ENCODE measurements at regions not wholly inside any gene's neighbourhood (a gene's known extent, or its start where the extent isn't known, plus 50 kb on each side); places are given as distances from the start of the nearest gene placed in this dataset.

- TF ChIP-seq CTCF (IDR thresholded peaks at IDR 0.05; ENCODE audit: insufficient read depth, low read depth, low read length), result no peak
- POLR2A ChIA-PET, result no interaction called here
- DNase-seq (ENCODE audit: low read depth), result no peak
- CTCF ChIA-PET, result no interaction called here
- Histone ChIP-seq H3K27me3 (ENCODE audit: control insufficient read depth, insufficient read depth, low read length) (no peaks in the 10 kb centered on the region), H3K4me3 (ENCODE audit: low read depth, low read length) (no peak overlapping the region), H3K36me3 (ENCODE audit: control insufficient read depth, insufficient read depth, low read length) (no peaks in the 10 kb centered on the region)
Observed at GRCh38 chr6:130740308-130740707, 86.9 kb upstream of the SMLR1 start.

DNA sequence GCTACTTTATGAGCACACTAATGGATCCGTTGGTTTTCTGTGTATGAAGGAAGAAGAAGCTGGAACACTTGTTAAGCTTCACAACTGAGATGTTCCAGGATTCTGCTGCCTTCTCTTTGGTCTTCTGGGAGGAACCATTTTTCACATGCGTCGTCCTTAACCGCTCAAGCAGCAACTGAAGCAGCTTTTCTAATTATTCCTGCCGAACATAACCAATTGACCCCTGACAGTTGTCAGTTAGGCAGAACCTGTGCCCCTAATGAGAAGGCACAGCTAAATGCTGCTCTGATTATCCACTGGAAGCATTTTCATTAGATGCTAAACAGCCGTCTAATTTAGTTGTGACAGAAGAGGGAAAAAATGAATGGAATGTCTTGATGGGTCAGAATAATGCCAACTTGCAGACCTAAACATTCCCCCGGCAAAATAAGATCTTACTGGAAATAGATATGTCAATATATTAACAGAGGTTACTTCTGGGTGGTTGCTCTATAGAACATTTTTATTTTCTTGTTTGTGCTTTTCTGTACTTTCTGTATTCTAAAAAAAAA lies 85.0 kb upstream of the SMLR1 start:
- DNase-seq (ENCODE audit: low read depth), result no peak
- ChIA-PET POLR2A (interaction anchor here (0.7 kb wide), 1 partner anchor 1620 kb away, joined by 7 read pairs; no protein-coding TSS in a partner anchor), CTCF (interaction anchor here (0.9 to 1.6 kb wide), 5 partner anchors 9 to 44 kb away, joined by 3 to 4 read pairs (median 3); no protein-coding TSS in a partner anchor)
- TF ChIP-seq CTCF (IDR thresholded peaks at IDR 0.05; ENCODE audit: insufficient read depth, low read depth, low read length), result no peak
- Histone ChIP-seq H3K4me3 (ENCODE audit: low read depth, low read length) (no peak overlapping the region), H3K36me3 (ENCODE audit: control insufficient read depth, insufficient read depth, low read length) (no peaks in the 10 kb centered on the region), H3K27me3 (ENCODE audit: control insufficient read depth, insufficient read depth, low read length) (no peaks in the 10 kb centered on the region)

- Histone ChIP-seq H3K27me3 (ENCODE audit: control insufficient read depth, insufficient read depth, low read length) (no peaks in the 10 kb centered on the region), H3K4me3 (ENCODE audit: low read depth, low read length) (no peak overlapping the region), H3K36me3 (ENCODE audit: control insufficient read depth, insufficient read depth, low read length) (no peaks in the 10 kb centered on the region)
- no peak for TF ChIP-seq CTCF (IDR thresholded peaks at IDR 0.05; ENCODE audit: insufficient read depth, low read depth, low read length)
- ChIA-PET POLR2A (no interaction called here), CTCF (interaction anchor here (0.9 to 1.6 kb wide), 4 partner anchors 16 to 45 kb away, joined by 3 read pairs; no protein-coding TSS in a partner anchor)
- DNase-seq (ENCODE audit: low read depth), result no peak
Observed at GRCh38 chr6:130743175-130743574, 84.0 kb upstream of the SMLR1 start.

GRCh38 chr6:130744576-130745366 lies 82.4 kb upstream of the SMLR1 start:
- no peaks in the 10 kb centered on the region for H3K27me3 ChIP-seq (ENCODE audit: control insufficient read depth, insufficient read depth, low read length)
- CTCF ChIA-PET, result no interaction called here
- H3K36me3 ChIP-seq (ENCODE audit: control insufficient read depth, insufficient read depth, low read length), result no peaks in the 10 kb centered on the region
- TF ChIP-seq CTCF (IDR thresholded peaks at IDR 0.05; ENCODE audit: insufficient read depth, low read depth, low read length), result no peak
- H3K4me3 ChIP-seq (ENCODE audit: low read depth, low read length), result no peak overlapping the region
- POLR2A ChIA-PET, result no interaction called here
- DNase-seq (ENCODE audit: low read depth), result no peak

DNA sequence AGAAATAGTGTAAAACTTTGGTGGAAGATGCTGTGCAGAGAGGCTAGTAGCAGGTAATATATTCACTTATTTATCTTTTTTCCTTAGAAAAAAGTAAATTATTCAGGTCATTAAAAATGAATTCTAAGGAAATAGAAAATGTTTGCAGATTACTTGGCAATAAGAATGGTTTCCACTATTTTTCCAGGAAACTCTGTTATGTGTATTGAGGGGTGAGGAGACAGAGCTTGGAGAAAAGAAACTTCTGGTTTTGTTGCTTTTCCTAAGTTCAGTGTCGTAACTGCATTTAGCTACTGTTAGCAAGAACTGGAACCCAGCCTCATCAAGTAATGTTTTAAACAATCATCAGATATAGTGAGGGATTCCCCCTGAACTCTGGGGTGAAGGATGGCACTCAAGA lies 79.2 kb upstream of the SMLR1 start:
- no peak for TF ChIP-seq CTCF (IDR thresholded peaks at IDR 0.05; ENCODE audit: insufficient read depth, low read depth, low read length)
- Histone ChIP-seq H3K4me3 (ENCODE audit: low read depth, low read length) (no peak overlapping the region), H3K36me3 (ENCODE audit: control insufficient read depth, insufficient read depth, low read length) (no peaks in the 10 kb centered on the region), H3K27me3 (ENCODE audit: control insufficient read depth, insufficient read depth, low read length) (no peaks in the 10 kb centered on the region)
- POLR2A ChIA-PET, result no interaction called here
- DNase-seq (ENCODE audit: low read depth), result no peak
- CTCF ChIA-PET, result no interaction called here

All from BJ (cell line).